Activated CD8-positive, alpha-beta memory T cell treated with anti-CD3 and anti-CD28 coated beads for 36 hours (primary cell): ENCODE measurements at regions not wholly inside any gene's neighbourhood (a gene's known extent, or its start where the extent isn't known, plus 50 kb on each side); places are given as distances from the start of the nearest gene placed in this dataset.

Experiments
- CTCF ChIA-PET: fragments of 350-600 bp; sonication (Branson Sonifier 250); formaldehyde crosslinking; loops from one replicate; lab custom pipeline; 2021; ENCODE audit warnings: antibody characterized with exemption; lab: Charles Lee
- POLR2A ChIA-PET: fragments of 350-600 bp; sonication (Branson Sonifier 250); formaldehyde crosslinking; loops from one replicate; lab custom pipeline; 2021; ENCODE audit warnings: antibody characterized with exemption; lab: Charles Lee

- ChIA-PET CTCF (interaction anchor here (1.7 kb wide), 1 partner anchor 12 kb away, joined by 6 read pairs; no protein-coding TSS in a partner anchor), POLR2A (no interaction called here)
These were observed 304.6 kb upstream of the CXCR4 start for GRCh38 chr2:136422512-136422911.

- ChIA-PET POLR2A (no interaction called here), CTCF (no interaction called here)
These were observed 302.4 kb upstream of the CXCR4 start for GRCh38 chr2:136420346-136420745.

GRCh38 chr2:136411946-136412345 lies 294.0 kb upstream of the CXCR4 start:
- POLR2A ChIA-PET: no interaction called here
- CTCF ChIA-PET: no interaction called here

- CTCF ChIA-PET: no interaction called here
- POLR2A ChIA-PET: no interaction called here
These were observed 292.7 kb upstream of the CXCR4 start for GRCh38 chr2:136410673-136411072.

DNA sequence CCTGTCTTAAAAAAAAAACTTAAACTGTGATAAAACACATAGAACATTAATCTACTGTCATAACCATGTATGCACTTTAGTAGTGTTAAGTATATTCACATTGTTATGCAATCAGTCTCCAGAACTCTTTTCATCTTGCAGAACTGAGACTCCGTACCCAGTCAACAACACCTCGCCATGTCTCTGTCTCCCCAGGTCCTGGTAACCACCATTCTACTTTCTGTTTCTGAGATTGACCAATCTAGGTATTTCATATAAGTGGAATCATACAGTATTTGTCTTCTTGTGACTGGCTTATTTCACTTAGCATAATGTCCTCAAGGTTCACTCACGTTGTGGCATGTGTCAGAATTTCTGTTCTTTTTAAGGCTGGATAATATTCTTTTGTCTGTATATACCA lies 290.8 kb upstream of the CXCR4 start:
- POLR2A ChIA-PET: no interaction called here
- CTCF ChIA-PET: no interaction called here

DNA sequence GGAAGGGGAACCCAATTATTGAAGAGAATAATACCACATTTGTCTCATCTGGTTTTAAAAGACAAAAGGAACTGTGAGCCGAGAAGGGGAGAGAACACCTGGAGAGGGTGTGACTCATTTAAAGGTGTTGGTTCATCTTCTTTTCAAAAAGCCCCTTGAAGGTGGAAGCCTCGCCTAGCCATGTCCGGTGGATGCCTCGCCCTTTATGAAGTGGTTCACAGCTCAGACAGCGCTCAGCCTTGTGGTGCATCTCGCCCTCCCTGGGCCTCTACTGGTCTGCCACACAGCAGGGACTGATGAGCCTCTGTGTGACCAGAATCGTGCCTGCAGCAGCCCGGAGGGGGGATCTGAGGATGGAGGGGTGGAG lies 290.0 kb upstream of the CXCR4 start:
- POLR2A ChIA-PET: no interaction called here
- CTCF ChIA-PET: no interaction called here

DNA sequence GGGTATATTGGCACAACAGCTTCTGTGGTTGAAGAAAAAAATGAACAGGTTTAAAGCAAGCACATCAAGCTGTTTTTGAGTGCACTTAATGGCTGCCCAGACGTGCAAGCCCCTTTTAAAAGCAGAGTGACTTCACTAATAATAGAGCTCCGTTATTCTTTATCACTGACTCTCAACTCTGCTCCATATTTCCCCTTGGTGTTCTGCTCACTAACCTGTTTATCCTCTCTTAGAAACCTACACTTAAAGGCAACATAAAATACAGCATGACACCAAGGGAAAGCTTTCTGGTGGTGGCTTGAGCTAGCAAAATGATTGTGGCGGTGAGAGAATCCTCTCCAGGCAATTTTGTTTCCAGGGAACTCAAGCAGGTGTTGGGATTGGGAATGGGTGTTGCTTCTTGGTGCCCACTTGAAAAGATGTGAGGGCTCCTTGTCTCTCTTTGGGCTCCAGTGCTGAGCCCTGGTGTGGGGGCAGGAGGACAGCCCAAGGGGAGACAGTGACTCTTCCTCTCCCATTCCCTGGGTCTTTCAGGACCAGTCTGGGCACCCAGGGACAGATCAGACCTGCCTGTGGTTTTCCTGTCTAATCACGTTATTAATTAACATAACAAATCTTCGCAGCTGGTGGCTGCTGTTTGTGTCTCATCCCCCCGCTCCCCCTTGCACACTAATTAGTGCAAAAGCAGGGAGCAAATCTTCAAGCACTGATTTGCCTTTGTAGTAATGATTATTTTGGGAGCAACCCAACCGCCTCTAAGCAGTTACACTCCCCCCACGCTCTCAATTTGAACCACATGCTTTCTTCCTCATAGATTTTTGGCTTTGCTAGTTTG lies 289.4 kb upstream of the CXCR4 start:
- POLR2A ChIA-PET: no interaction called here
- CTCF ChIA-PET: no interaction called here

- ChIA-PET CTCF (no interaction called here), POLR2A (interaction anchor here (0.8 kb wide), 1 partner anchor 335 kb away, joined by 3 read pairs; no protein-coding TSS in a partner anchor)
These were observed 287.0 kb upstream of the CXCR4 start for GRCh38 chr2:136404925-136405324.

- ChIA-PET POLR2A (interaction anchor here (0.8 kb wide), 1 partner anchor 334 kb away, joined by 3 read pairs; no protein-coding TSS in a partner anchor), CTCF (no interaction called here)
These were observed 286.2 kb upstream of the CXCR4 start for GRCh38 chr2:136404176-136404575.

GRCh38 chr2:136402281-136402680 lies 284.3 kb upstream of the CXCR4 start:
- POLR2A ChIA-PET: no interaction called here
- CTCF ChIA-PET: no interaction called here

GRCh38 chr2:136399667-136400289 lies 281.8 kb upstream of the CXCR4 start:
- ChIA-PET POLR2A (no interaction called here), CTCF (no interaction called here)

DNA sequence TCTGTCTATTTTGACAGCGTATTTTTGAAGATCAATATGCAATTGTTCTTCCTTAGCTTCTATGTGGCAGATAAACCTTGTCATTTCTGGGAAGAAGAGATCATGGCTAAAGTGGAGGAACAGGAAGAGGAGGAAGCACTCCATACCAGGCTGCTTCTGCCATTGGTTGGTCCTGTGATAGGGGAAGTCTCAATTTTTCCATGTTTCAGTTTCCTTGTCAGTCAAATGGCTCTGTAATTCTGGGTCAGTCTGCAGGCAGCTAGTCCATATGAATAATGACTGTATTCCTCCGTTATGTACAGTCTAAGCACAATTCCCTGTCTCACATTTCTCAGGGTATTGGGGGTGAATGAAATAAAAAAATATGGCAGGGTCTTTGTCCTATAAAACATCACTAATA lies 277.6 kb upstream of the CXCR4 start:
- CTCF ChIA-PET: interaction anchor here (2.0 kb wide), 1 partner anchor 11 kb away, joined by 4 read pairs; no protein-coding TSS in a partner anchor
- POLR2A ChIA-PET: no interaction called here

- ChIA-PET POLR2A (interaction anchor here (0.5 kb wide), 1 partner anchor 10 kb away, joined by 3 read pairs; no protein-coding TSS in a partner anchor), CTCF (interaction anchor here (0.7 kb wide), 1 partner anchor 1378 kb away, joined by 3 read pairs; no protein-coding TSS in a partner anchor)
These were observed 276.4 kb upstream of the CXCR4 start for GRCh38 chr2:136394136-136395060.

DNA sequence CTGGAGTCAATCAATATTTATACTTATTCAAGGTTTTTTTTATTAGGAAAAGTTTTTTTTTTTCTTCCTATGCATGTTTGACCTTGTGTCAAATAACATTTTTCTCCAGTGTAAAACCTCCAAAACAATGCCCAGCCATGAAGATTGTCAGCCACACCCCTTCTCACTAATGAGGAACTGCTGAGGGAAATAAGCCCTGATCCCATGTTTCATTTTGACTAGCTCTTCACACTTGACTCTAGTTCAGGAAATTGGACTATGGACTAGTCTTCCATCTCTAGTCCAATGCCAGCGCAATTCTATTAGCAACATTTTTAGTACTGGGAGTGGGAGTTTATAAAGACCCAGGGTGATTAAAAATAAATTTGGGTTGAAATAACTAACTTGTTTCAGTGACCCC lies 275.6 kb upstream of the CXCR4 start:
- POLR2A ChIA-PET: no interaction called here
- CTCF ChIA-PET: interaction anchor here (0.7 kb wide), 1 partner anchor 1377 kb away, joined by 3 read pairs; no protein-coding TSS in a partner anchor

GRCh38 chr2:136392897-136393505 lies 275.1 kb upstream of the CXCR4 start:
- ChIA-PET POLR2A (no interaction called here), CTCF (no interaction called here)

DNA sequence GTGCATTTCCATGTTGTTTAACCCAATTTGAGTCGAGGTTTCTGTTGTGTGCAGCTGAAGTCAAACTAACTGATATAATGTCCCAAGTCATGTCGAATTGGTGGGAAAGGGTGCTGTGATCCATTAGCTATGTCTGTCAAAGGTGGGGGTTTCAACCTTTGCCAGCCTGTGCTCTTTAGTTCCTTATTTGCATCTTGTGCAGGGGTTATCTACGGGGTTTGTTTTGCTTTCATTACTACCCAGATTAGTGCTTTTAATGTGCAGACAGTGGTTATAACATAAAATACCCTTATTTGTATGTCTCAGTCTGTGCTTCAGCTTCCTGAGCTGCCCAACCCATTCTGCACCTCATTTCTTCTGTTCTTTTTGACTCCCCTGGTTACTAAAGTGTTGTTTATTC lies 271.9 kb upstream of the CXCR4 start:
- POLR2A ChIA-PET: no interaction called here
- CTCF ChIA-PET: no interaction called here

- POLR2A ChIA-PET: no interaction called here
- CTCF ChIA-PET: interaction anchor here (0.7 kb wide), 1 partner anchor 473 kb away, joined by 3 read pairs; no protein-coding TSS in a partner anchor
These were observed 268.1 kb upstream of the CXCR4 start for GRCh38 chr2:136386046-136386445.

DNA sequence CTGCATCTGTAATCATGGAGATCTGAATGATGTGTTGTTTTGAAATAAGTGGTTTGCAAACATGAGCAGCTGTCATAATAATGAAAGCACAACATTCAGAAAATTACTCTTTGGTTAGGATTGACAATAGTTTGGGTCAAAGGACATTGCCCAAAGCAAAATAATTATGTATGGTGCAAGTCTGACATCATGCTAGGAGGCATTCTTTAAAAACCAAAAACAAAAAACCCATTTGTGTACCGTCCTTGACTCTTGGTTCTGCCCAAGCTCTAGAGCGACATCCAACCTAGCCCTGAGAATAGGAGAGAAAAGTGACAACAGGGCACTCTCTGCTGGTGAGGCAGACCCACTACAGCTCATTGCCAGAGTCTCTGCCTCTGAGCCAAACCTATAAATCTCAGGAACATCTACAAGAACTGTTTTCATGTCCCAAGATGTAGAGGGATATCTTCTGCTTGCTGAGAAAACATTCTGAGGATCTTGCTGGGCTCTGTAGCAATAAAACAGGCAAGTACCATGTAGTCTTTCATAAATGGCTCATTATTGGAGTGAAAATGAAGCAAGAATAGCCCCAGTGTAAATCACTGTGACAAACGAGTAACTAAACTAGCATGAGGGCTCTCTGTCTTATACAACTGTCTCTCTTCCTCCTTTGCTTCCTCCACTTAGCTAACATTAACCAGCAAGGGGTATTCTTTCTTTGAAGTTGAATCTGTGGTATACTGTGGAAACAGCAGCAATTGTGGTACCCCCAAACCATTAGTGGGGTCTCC lies 266.8 kb upstream of the CXCR4 start:
- CTCF ChIA-PET: interaction anchor here (0.8 to 1.9 kb wide), 14 partner anchors 11 to 509 kb away, joined by 3 to 9 read pairs (median 3); no protein-coding TSS in a partner anchor
- POLR2A ChIA-PET: interaction anchor here (0.6 to 1.3 kb wide), 4 partner anchors 10 to 508 kb away, joined by 3 to 6 read pairs (median 4); partner anchors contain the start of gene MCM6
